Right atrium auricular region (tissue), 2 donors: ENCODE measurements at regions not wholly inside any gene's neighbourhood (a gene's known extent, or its start where the extent isn't known, plus 50 kb on each side); places are given as distances from the start of the nearest gene placed in this dataset.

ENCODE experiments used
- DNase-seq: peaks from one replicate; pipeline ENCODE4 v3.0.0-alpha.2; 2019; ENCODE audit warnings: low spot score
- H3K27ac ChIP-seq, 2 donors: fragments of 200-600 bp; sonication (generic); 1 replicate in 1 of 2; 2 replicates in 1 of 2; pipeline ENCODE4 v1.5.1; 2016 to 2019
- H3K27me3 ChIP-seq, 2 donors: fragments of 200-600 bp; sonication (generic); one replicate each; pipeline versions ENCODE4 v1.5.1 to v1.6.0; 2017 to 2019
- H3K36me3 ChIP-seq: fragments of 200-600 bp; sonication (generic); one replicate; pipeline ENCODE4 v1.5.1; 2016
- H3K4me1 ChIP-seq, 2 donors: fragments of 200-600 bp; sonication (generic); one replicate each; pipeline versions ENCODE4 v1.5.1 to v1.6.0; 2017 to 2019
- H3K4me3 ChIP-seq, 2 donors: fragments of 200-600 bp; sonication (generic); 1 replicate in 1 of 2; 2 replicates in 1 of 2; pipeline ENCODE4 v1.5.1; 2017 to 2019; ENCODE audit warnings: mild to moderate bottlenecking in 1 of 2, moderate library complexity in 1 of 2
- H3K9me3 ChIP-seq, 2 donors: fragments of 200-600 bp; sonication (generic); one replicate each; pipeline ENCODE4 v1.5.1; 2019
- CTCF ChIP-seq, 2 donors: fragments of 200-600 bp; sonication (generic); IDR thresholded peaks; one replicate each; pipeline ENCODE4 v1.5.1; 2019; ENCODE audit warnings: antibody characterized with exemption in 2 of 2

- no peak for TF ChIP-seq CTCF (IDR thresholded peaks at IDR 0.05)
- no peaks in the 10 kb centered on the region for H3K9me3 ChIP-seq
- H3K4me3 ChIP-seq: no peak overlapping the region
- no peaks in the 10 kb centered on the region for H3K36me3 ChIP-seq
- no peaks in the 10 kb centered on the region for H3K4me1 ChIP-seq
- peak; percentile 1 for DNase-seq
- H3K27ac ChIP-seq: no peak overlapping the region
- no peaks in the 10 kb centered on the region for H3K27me3 ChIP-seq
Measured at GRCh38 chr2:191530618-191531017, 147.3 kb upstream of the NABP1 start.

GRCh38 chr2:191533693-191534180 is 144.2 kb upstream of the NABP1 start:
- no peak for TF ChIP-seq CTCF (IDR thresholded peaks at IDR 0.05)
- Histone ChIP-seq H3K9me3 (no peaks in the 10 kb centered on the region), H3K4me3 (no peak overlapping the region), H3K4me1 (no peaks in the 10 kb centered on the region), H3K36me3 (no peaks in the 10 kb centered on the region), H3K27me3 (no peaks in the 10 kb centered on the region), H3K27ac (no peak overlapping the region)
- DNase-seq: no peak

- Histone ChIP-seq H3K4me3 (no peak overlapping the region), H3K9me3 (no peaks in the 10 kb centered on the region), H3K27me3 (no peaks in the 10 kb centered on the region), H3K4me1 (no peaks in the 10 kb centered on the region), H3K27ac (no peak overlapping the region), H3K36me3 (no peaks in the 10 kb centered on the region)
- no peak for TF ChIP-seq CTCF (IDR thresholded peaks at IDR 0.05)
- DNase-seq: no peak
Measured at GRCh38 chr2:191537921-191538320, 140.0 kb upstream of the NABP1 start.

GRCh38 chr2:191538334-191538903 is 139.5 kb upstream of the NABP1 start:
- no peak for DNase-seq
- Histone ChIP-seq H3K27me3 (no peaks in the 10 kb centered on the region), H3K27ac (no peak overlapping the region), H3K9me3 (no peaks in the 10 kb centered on the region), H3K36me3 (no peaks in the 10 kb centered on the region), H3K4me3 (no peak overlapping the region), H3K4me1 (no peaks in the 10 kb centered on the region)
- no peak for TF ChIP-seq CTCF (IDR thresholded peaks at IDR 0.05)

- H3K27me3 ChIP-seq: no peaks in the 10 kb centered on the region
- H3K4me1 ChIP-seq: no peaks in the 10 kb centered on the region
- TF ChIP-seq CTCF (IDR thresholded peaks at IDR 0.05): peak; percentile 36 to 58
- H3K9me3 ChIP-seq: no peaks in the 10 kb centered on the region
- H3K36me3 ChIP-seq: no peaks in the 10 kb centered on the region
- no peak overlapping the region for H3K27ac ChIP-seq
- no peak for DNase-seq
- no peak overlapping the region for H3K4me3 ChIP-seq
Measured at GRCh38 chr2:191539068-191539467, 138.9 kb upstream of the NABP1 start.

GRCh38 chr2:191540681-191541080 is 137.3 kb upstream of the NABP1 start:
- no peak for DNase-seq
- Histone ChIP-seq H3K27ac (no peak overlapping the region), H3K27me3 (no peaks in the 10 kb centered on the region), H3K9me3 (peaks cover 0 to 6% of the 10 kb centered on the region in 2 donors), H3K4me3 (no peak overlapping the region), H3K4me1 (no peaks in the 10 kb centered on the region), H3K36me3 (no peaks in the 10 kb centered on the region)
- no peak for TF ChIP-seq CTCF (IDR thresholded peaks at IDR 0.05)
